ENCODE measurements at regions not wholly inside any gene's neighbourhood (a gene's known extent, or its start where the extent isn't known, plus 50 kb on each side); places are given as distances from the start of the nearest gene placed in this dataset.

DNA sequence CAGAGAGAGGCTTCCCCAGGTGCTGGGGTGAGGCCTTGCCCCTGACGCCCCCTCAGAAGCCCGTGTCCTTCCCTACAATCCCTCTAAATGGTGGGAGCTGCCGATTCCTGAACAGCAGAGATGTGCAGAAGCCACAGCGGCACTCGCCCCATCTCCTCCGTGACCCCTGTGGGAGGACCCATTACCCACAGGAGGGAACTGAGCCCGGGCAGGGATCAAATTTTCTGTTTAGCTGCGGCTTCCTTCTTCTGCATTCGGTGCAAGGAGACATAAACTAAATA lies 181.2 kb upstream of the RAB6C start:
- DNase-seq (ENCODE audit: low read depth) = no peak
- TF ChIP-seq, protein P1, sequence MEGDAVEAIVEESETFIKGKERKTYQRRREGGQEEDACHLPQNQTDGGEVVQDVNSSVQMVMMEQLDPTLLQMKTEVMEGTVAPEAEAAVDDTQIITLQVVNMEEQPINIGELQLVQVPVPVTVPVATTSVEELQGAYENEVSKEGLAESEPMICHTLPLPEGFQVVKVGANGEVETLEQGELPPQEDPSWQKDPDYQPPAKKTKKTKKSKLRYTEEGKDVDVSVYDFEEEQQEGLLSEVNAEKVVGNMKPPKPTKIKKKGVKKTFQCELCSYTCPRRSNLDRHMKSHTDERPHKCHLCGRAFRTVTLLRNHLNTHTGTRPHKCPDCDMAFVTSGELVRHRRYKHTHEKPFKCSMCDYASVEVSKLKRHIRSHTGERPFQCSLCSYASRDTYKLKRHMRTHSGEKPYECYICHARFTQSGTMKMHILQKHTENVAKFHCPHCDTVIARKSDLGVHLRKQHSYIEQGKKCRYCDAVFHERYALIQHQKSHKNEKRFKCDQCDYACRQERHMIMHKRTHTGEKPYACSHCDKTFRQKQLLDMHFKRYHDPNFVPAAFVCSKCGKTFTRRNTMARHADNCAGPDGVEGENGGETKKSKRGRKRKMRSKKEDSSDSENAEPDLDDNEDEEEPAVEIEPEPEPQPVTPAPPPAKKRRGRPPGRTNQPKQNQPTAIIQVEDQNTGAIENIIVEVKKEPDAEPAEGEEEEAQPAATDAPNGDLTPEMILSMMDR (IDR thresholded peaks at IDR 0.05; ENCODE audit: control insufficient read depth, extremely low read depth, insufficient read depth) = no peak
- H3K4me3 ChIP-seq (ENCODE audit: low read depth, low read length) = no peak overlapping the region

DNA sequence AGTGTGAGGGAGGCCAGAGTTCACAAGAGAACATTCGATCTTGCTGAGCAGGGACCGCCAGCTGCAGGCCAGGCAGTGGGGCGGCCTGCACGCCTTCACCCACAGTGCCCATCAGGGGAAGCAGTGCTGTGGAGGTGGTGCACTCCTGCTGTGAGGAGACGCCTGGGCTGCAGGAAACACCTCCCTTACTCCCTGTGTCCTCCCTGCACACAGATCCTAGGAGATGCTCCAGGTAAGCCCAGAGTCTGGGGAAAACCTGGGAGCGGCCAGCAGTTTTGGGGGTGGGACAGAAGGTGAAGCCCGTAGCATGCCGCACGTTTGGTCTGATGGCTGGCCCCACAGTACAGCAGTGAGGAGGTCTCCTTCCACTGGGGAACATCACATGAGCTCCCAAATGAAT lies 180.8 kb upstream of the RAB6C start:
- no peak overlapping the region for H3K4me3 ChIP-seq (ENCODE audit: low read depth, low read length)
- no peak for DNase-seq (ENCODE audit: low read depth)
- TF ChIP-seq, protein P1 (IDR thresholded peaks at IDR 0.05; ENCODE audit: control insufficient read depth, extremely low read depth, insufficient read depth) = no peak

DNA sequence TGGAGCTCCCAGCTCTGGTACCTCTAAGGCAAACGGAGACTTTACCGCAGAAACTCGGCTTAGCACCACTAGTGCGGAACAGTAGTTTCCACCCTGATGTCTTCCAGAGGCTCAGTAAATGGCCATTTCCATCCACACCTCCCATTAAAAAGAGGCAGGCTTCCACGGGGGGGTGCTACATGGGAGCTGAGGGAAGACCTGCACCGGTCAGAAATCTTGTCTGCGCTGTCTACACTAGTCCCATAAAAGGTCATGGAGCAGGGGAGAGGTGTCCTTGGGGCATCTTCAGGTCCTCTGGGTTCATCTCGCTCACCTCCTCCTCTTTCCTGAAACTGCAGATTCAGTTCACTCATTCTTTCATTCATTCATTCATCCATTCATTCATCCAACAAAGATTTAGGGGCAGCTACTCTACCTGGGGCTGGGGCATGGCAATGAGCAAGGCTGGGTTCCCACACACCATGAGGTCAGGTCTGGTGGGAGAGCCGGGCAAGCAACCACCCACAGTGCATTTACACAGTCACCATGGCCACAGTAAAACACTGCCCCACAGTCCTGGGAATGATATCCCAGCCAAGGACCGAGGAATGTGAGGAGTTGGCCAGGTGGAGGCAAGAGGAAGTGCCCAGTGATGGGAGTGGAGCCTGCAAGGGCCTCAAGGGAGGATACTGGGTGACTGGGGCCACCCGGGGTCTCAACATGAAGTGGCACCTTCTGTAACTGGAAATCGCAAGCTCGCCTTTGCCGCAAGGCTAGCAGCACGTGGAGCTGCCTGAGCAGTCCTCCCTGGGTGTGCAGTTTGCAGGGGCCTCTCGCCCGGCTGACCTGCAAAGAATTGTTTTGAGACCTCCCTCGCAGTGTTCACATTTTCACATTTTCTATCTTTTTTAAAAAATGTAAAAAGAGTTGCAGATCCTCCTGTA lies 180.2 kb upstream of the RAB6C start:
- no peak overlapping the region for H3K4me3 ChIP-seq (ENCODE audit: low read depth, low read length)
- DNase-seq (ENCODE audit: low read depth) = no peak
- TF ChIP-seq, protein P1 (IDR thresholded peaks at IDR 0.05; ENCODE audit: control insufficient read depth, extremely low read depth, insufficient read depth) = no peak

DNA sequence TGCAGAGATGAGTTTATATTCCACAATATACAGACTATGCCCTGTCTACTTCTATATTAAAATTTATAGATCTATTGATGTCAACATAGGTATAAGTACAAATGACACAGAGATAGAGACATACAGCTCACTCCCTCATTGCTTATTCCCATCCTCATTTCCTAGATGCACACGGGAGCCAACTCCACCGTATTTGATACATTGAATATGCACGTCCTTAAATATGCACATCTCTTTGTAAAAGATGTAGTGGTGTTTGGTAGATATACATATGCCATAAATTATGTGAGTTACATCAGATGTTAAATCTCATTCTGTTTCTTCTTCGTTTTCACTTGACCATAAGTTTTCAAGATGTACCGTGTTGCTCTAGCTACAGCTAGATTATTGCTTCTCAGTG lies 179.2 kb upstream of the RAB6C start:
- DNase-seq (ENCODE audit: low read depth) = no peak
- TF ChIP-seq, protein P1 (IDR thresholded peaks at IDR 0.05; ENCODE audit: control insufficient read depth, extremely low read depth, insufficient read depth) = no peak
- H3K4me3 ChIP-seq (ENCODE audit: low read depth, low read length) = no peak overlapping the region

DNA sequence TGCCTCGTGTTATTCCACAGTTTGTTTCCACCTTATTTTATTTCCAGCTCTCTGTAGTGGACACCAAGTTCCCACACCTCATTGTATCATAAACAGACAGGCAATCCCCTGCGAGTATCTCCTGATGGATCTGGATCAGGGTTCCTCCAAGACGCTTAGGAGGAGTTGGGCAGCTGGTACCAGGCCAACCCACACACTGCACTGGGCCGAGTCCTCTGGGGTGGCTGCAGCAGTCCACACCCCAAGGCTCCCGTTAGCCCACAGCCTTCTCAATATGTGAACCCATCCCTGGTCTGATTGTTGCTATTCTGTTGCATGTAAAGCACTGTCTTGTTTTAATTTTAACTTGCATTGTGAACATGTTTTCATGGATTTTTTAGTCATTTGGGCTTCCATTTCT lies 178.8 kb upstream of the RAB6C start:
- DNase-seq (ENCODE audit: low read depth) = no peak
- no peak overlapping the region for H3K4me3 ChIP-seq (ENCODE audit: low read depth, low read length)
- TF ChIP-seq, protein P1 (IDR thresholded peaks at IDR 0.05; ENCODE audit: control insufficient read depth, extremely low read depth, insufficient read depth) = no peak

GRCh38 chr2:129801575-129801974 lies 177.9 kb upstream of the RAB6C start:
- no peak for DNase-seq (ENCODE audit: low read depth)
- TF ChIP-seq, protein P1 (IDR thresholded peaks at IDR 0.05; ENCODE audit: control insufficient read depth, extremely low read depth, insufficient read depth) = no peak
- no peak overlapping the region for H3K4me3 ChIP-seq (ENCODE audit: low read depth, low read length)

- no peak for DNase-seq (ENCODE audit: low read depth)
- H3K4me3 ChIP-seq (ENCODE audit: low read depth, low read length) = no peak overlapping the region
- TF ChIP-seq, protein P1 (IDR thresholded peaks at IDR 0.05; ENCODE audit: control insufficient read depth, extremely low read depth, insufficient read depth) = no peak
Measured at GRCh38 chr2:129802290-129802689, 177.2 kb upstream of the RAB6C start.

Data from LNCaP clone FGC (cell line).